NB4 (cell line): ENCODE measurements at regions not wholly inside any gene's neighbourhood (a gene's known extent, or its start where the extent isn't known, plus 50 kb on each side); places are given as distances from the start of the nearest gene placed in this dataset.

ENCODE experiments used
- MYC ChIP-seq: IDR thresholded peaks from 2 replicates; pipeline ENCODE4 v1.6.1; 2011; ENCODE audit warnings: low read depth, low read length
- POLR2A ChIP-seq: IDR thresholded peaks from 2 replicates; pipeline ENCODE4 v1.6.1; 2011; ENCODE audit warnings: mild to moderate bottlenecking; ENCODE audit not compliant: insufficient read length; ENCODE audit errors: extremely low read depth
- TF ChIP-seq, protein P1 (sequence below): IDR thresholded peaks from one replicate; pipeline ENCODE4 v1.5.1; 2012; ENCODE audit warnings: low read depth, low read length
- TF ChIP-seq, protein P2 (sequence below): IDR thresholded peaks from 2 replicates; pipeline ENCODE4 v1.6.1; 2011; ENCODE audit warnings: low read depth, low read length

DNA sequence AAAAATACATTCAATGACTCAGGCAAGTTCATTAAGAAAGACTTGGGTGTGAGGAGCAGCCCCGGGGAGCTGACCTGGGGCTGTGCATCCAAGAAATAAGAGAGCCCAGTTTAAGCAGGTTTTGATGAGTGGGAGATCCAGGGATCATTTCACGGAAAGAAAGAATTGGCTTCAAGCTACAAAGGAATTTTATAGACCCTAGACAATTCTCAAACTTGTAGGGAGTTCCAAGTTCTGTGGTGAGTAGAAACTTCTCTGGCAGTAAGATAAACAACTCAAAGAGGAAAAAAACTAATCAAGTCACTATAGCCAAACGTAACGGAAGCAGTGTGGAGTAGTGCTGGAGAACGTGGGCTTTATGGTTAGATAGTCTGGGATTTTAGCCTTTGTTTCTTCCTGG lies 175.7 kb upstream of the DDHD1 start:
- TF ChIP-seq, protein P1, sequence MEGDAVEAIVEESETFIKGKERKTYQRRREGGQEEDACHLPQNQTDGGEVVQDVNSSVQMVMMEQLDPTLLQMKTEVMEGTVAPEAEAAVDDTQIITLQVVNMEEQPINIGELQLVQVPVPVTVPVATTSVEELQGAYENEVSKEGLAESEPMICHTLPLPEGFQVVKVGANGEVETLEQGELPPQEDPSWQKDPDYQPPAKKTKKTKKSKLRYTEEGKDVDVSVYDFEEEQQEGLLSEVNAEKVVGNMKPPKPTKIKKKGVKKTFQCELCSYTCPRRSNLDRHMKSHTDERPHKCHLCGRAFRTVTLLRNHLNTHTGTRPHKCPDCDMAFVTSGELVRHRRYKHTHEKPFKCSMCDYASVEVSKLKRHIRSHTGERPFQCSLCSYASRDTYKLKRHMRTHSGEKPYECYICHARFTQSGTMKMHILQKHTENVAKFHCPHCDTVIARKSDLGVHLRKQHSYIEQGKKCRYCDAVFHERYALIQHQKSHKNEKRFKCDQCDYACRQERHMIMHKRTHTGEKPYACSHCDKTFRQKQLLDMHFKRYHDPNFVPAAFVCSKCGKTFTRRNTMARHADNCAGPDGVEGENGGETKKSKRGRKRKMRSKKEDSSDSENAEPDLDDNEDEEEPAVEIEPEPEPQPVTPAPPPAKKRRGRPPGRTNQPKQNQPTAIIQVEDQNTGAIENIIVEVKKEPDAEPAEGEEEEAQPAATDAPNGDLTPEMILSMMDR, result no peak
- TF ChIP-seq POLR2A (no peak), MYC (no peak)
- TF ChIP-seq, protein P2, sequence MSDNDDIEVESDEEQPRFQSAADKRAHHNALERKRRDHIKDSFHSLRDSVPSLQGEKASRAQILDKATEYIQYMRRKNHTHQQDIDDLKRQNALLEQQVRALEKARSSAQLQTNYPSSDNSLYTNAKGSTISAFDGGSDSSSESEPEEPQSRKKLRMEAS, result no peak
